HG03432 (cell line): ENCODE measurements at regions not wholly inside any gene's neighbourhood (a gene's known extent, or its start where the extent isn't known, plus 50 kb on each side); places are given as distances from the start of the nearest gene placed in this dataset.

Source experiments
- ATAC-seq: cut with Tn5 transposase; IDR thresholded peaks from one replicate; pipeline ENCODE4 v1.9.1; 2021; ENCODE audit warnings: mild to moderate bottlenecking, moderate library complexity; ENCODE audit not compliant: unreplicated experiment

GRCh38 chr3:158961911-158962310, 160.1 kb downstream of the MFSD1 start:
- no peak for ATAC-seq

GRCh38 chr3:158970006-158970405, 168.2 kb downstream of the MFSD1 start:
- ATAC-seq: no peak

- ATAC-seq: no peak
Measured at GRCh38 chr3:158974904-158975303, 173.1 kb downstream of the MFSD1 start.

GRCh38 chr3:158976966-158977365, 175.1 kb downstream of the MFSD1 start:
- ATAC-seq: no peak

GRCh38 chr3:158977497-158977896, 175.6 kb downstream of the MFSD1 start:
- no peak for ATAC-seq

GRCh38 chr3:158983216-158984099, 181.6 kb downstream of the MFSD1 start:
- no peak for ATAC-seq

GRCh38 chr3:158991146-158991705, 189.4 kb downstream of the MFSD1 start:
- ATAC-seq: no peak

GRCh38 chr3:158992463-158992862, 190.6 kb downstream of the MFSD1 start:
- no peak for ATAC-seq

GRCh38 chr3:158994386-158994785, 192.5 kb downstream of the MFSD1 start:
- ATAC-seq: no peak

- ATAC-seq: no peak
Measured at GRCh38 chr3:159001711-159002110, 199.9 kb downstream of the MFSD1 start.

- no peak for ATAC-seq
Measured at GRCh38 chr3:159005137-159005536, 203.3 kb downstream of the MFSD1 start.

GRCh38 chr3:159007331-159007730, 205.5 kb downstream of the MFSD1 start:
- ATAC-seq: no peak

GRCh38 chr3:159008401-159008800, 206.5 kb downstream of the MFSD1 start:
- ATAC-seq: no peak

- ATAC-seq: no peak
Measured at GRCh38 chr3:159018341-159018740, 216.5 kb downstream of the MFSD1 start.

GRCh38 chr3:159025733-159026132, 223.9 kb downstream of the MFSD1 start:
- no peak for ATAC-seq

- no peak for ATAC-seq
Measured at GRCh38 chr3:159026510-159026909, 224.7 kb downstream of the MFSD1 start.

GRCh38 chr3:159028706-159029105, 226.9 kb downstream of the MFSD1 start:
- ATAC-seq: no peak

- ATAC-seq: peak; percentile 86
Measured at GRCh38 chr3:159029306-159030026, 227.6 kb downstream of the MFSD1 start.

- no peak for ATAC-seq
Measured at GRCh38 chr3:159030138-159030670, 228.3 kb downstream of the MFSD1 start.

GRCh38 chr3:159030886-159031679, 229.2 kb downstream of the MFSD1 start:
- ATAC-seq: no peak

GRCh38 chr3:159032311-159032710, 230.5 kb downstream of the MFSD1 start:
- no peak for ATAC-seq
